Parathyroid adenoma (tissue), 2 donors: ENCODE measurements at regions not wholly inside any gene's neighbourhood (a gene's known extent, or its start where the extent isn't known, plus 50 kb on each side); places are given as distances from the start of the nearest gene placed in this dataset.

ENCODE experiments used
- H2AFZ ChIP-seq: fragments of 300-600 bp; sonication (generic); one replicate; pipeline ENCODE4 v1.7.0; 2017; ENCODE audit warnings: antibody characterized with exemption, mild to moderate bottlenecking
- H3K27ac ChIP-seq: fragments of 300-600 bp; sonication (generic); one replicate; pipeline ENCODE4 v1.7.0; 2017
- H3K27me3 ChIP-seq: fragments of 300-600 bp; sonication (generic); one replicate; pipeline ENCODE4 v1.7.0; 2017; ENCODE audit warnings: low read length; ENCODE audit not compliant: control insufficient read depth, insufficient read depth
- H3K36me3 ChIP-seq: fragments of 300-600 bp; sonication (generic); one replicate; pipeline ENCODE4 v1.7.0; 2017; ENCODE audit warnings: low read length; ENCODE audit not compliant: control insufficient read depth, insufficient read depth
- H3K4me1 ChIP-seq: fragments of 300-600 bp; sonication (generic); one replicate; pipeline ENCODE4 v1.7.0; 2017; ENCODE audit warnings: control low read depth
- H3K4me2 ChIP-seq: fragments of 300-600 bp; sonication (generic); one replicate; pipeline ENCODE4 v1.7.0; 2017; ENCODE audit warnings: low read length
- H3K4me3 ChIP-seq: fragments of 300-600 bp; sonication (generic); one replicate; pipeline ENCODE4 v1.7.0; 2017; ENCODE audit warnings: low read depth, low read length
- H3K79me2 ChIP-seq: fragments of 300-600 bp; sonication (generic); one replicate; pipeline ENCODE4 v1.7.0; 2017; ENCODE audit warnings: control low read depth
- H3K9ac ChIP-seq: fragments of 300-600 bp; sonication (generic); one replicate; pipeline ENCODE4 v1.7.0; 2017; ENCODE audit warnings: mild to moderate bottlenecking
- H3K9me3 ChIP-seq: fragments of 300-600 bp; sonication (generic); one replicate; pipeline ENCODE4 v1.7.0; 2017; ENCODE audit warnings: low read length; ENCODE audit not compliant: control insufficient read depth
- CTCF ChIP-seq: fragments of 300-600 bp; sonication (generic); IDR thresholded peaks from one replicate; pipeline ENCODE4 v1.7.0; 2017; ENCODE audit warnings: antibody characterized with exemption, mild to moderate bottlenecking
- donor health status: primary hyperparathyroidism.

- no peak overlapping the region for H3K4me2 ChIP-seq
- no peak overlapping the region for H3K27ac ChIP-seq
- no peak overlapping the region for H3K4me3 ChIP-seq
- H3K4me1 ChIP-seq, result no peaks in the 10 kb centered on the region
- H3K9me3 ChIP-seq, result no peaks in the 10 kb centered on the region
- no peak for TF ChIP-seq CTCF
- H3K79me2 ChIP-seq, result no peaks in the 10 kb centered on the region
- H2AFZ ChIP-seq, result no peak overlapping the region
- H3K36me3 ChIP-seq, result no peaks in the 10 kb centered on the region
- H3K27me3 ChIP-seq, result no peaks in the 10 kb centered on the region
- H3K9ac ChIP-seq, result no peak overlapping the region
These were observed 134.0 kb upstream of the TARS1 start for GRCh38 chr5:33306758-33307157.

GRCh38 chr5:33308586-33308985 lies 132.2 kb upstream of the TARS1 start:
- Histone ChIP-seq H3K27ac (no peak overlapping the region), H3K4me2 (no peak overlapping the region)

GRCh38 chr5:33309068-33309467 lies 131.7 kb upstream of the TARS1 start:
- Histone ChIP-seq H3K79me2 (no peaks in the 10 kb centered on the region), H3K36me3 (no peaks in the 10 kb centered on the region), H3K9ac (no peak overlapping the region), H3K4me1 (no peaks in the 10 kb centered on the region), H2AFZ (no peak overlapping the region), H3K9me3 (no peaks in the 10 kb centered on the region), H3K4me3 (no peak overlapping the region), H3K27me3 (no peaks in the 10 kb centered on the region), H3K4me2 (no peak overlapping the region), H3K27ac (no peak overlapping the region)
- TF ChIP-seq CTCF, result no peak

More at GRCh38 chr5:33308586-33308985, 132.2 kb upstream of the TARS1 start:
- no peak overlapping the region for H2AFZ ChIP-seq
- H3K9me3 ChIP-seq, result no peaks in the 10 kb centered on the region
- no peaks in the 10 kb centered on the region for H3K79me2 ChIP-seq
- TF ChIP-seq CTCF, result no peak
- no peaks in the 10 kb centered on the region for H3K36me3 ChIP-seq
- no peaks in the 10 kb centered on the region for H3K27me3 ChIP-seq
- H3K4me3 ChIP-seq, result no peak overlapping the region
- no peak overlapping the region for H3K9ac ChIP-seq
- H3K4me1 ChIP-seq, result no peaks in the 10 kb centered on the region

- Histone ChIP-seq H3K4me1 (no peaks in the 10 kb centered on the region), H3K4me3 (no peak overlapping the region)
These were observed 131.0 kb upstream of the TARS1 start for GRCh38 chr5:33309536-33310345.

More at GRCh38 chr5:33309536-33310345, 131.0 kb upstream of the TARS1 start:
- no peaks in the 10 kb centered on the region for H3K79me2 ChIP-seq
- TF ChIP-seq CTCF, result no peak
- no peaks in the 10 kb centered on the region for H3K27me3 ChIP-seq
- no peak overlapping the region for H3K4me2 ChIP-seq
- H3K36me3 ChIP-seq, result no peaks in the 10 kb centered on the region
- H3K9me3 ChIP-seq, result no peaks in the 10 kb centered on the region
- H3K27ac ChIP-seq, result no peak overlapping the region
- no peak overlapping the region for H2AFZ ChIP-seq
- no peak overlapping the region for H3K9ac ChIP-seq
